Retinal pigment epithelial cell (primary cell): ENCODE measurements at regions not wholly inside any gene's neighbourhood (a gene's known extent, or its start where the extent isn't known, plus 50 kb on each side); places are given as distances from the start of the nearest gene placed in this dataset.

Experiments used
- DNase-seq: peaks from one replicate; pipeline ENCODE4 v3.0.0-alpha.2; 2010; ENCODE audit warnings: low read depth
- H3K4me3 ChIP-seq: 2 replicates; pipeline ENCODE4 v1.5.1; 2011; ENCODE audit warnings: mild to moderate bottlenecking, low read length, control low read depth, moderate library complexity
- TF ChIP-seq, protein P1 (sequence below): conservative IDR thresholded peaks from 2 replicates; pipeline ENCODE4 v1.5.1; 2011; ENCODE audit warnings: low read depth, low read length, control low read depth, inconsistent platforms

DNA sequence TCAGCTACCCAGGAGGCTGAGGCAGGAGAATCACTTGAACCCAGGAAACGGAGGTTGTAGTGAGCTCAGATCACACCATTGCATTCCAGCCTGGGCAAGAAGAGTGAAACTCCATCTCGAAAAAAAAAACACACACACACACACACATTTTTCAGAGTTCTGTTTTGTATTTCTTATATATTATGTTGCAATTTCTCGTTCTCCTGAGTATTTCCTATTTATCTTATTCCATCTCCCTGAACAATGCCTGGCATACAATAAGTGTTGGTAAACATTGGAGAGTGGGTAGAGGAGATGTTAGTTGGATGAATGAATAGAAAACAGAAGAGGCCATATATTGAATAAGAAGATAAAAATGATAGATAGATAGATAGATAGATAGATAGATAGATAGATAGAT lies 167.8 kb upstream of the CDH5 start:
- no peak for DNase-seq
- no peak overlapping the region for H3K4me3 ChIP-seq
- TF ChIP-seq, protein P1, sequence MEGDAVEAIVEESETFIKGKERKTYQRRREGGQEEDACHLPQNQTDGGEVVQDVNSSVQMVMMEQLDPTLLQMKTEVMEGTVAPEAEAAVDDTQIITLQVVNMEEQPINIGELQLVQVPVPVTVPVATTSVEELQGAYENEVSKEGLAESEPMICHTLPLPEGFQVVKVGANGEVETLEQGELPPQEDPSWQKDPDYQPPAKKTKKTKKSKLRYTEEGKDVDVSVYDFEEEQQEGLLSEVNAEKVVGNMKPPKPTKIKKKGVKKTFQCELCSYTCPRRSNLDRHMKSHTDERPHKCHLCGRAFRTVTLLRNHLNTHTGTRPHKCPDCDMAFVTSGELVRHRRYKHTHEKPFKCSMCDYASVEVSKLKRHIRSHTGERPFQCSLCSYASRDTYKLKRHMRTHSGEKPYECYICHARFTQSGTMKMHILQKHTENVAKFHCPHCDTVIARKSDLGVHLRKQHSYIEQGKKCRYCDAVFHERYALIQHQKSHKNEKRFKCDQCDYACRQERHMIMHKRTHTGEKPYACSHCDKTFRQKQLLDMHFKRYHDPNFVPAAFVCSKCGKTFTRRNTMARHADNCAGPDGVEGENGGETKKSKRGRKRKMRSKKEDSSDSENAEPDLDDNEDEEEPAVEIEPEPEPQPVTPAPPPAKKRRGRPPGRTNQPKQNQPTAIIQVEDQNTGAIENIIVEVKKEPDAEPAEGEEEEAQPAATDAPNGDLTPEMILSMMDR = no peak

DNA sequence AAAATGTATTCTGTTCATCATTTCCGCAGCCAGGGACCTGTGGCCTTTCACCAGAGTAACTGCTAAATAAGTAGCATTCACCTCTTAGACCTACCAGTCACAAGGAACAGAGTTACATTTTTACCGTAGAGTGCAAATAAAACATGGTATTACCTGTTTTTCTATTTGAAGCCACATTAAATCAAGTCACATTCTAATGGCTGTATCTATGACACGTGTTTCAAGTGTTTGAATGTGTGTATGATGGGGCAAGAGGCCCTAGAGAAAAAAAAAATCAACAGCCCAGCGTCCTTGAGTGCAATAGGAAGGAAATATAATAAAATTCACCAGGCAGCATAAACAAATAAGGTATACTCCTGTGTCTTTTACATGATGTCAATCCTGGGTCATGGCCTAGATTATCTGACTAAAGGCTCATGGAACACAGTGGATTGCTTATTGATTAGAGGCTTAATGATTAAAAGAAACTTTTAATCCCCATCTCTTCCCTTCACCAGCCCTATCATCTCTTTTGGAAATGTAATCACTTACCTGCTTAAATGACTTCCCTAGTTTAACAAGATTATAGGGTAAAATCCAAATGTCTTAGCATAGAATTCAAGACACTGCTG lies 168.7 kb upstream of the CDH5 start:
- DNase-seq = no peak
- TF ChIP-seq, protein P1 = no peak
- no peak overlapping the region for H3K4me3 ChIP-seq

DNA sequence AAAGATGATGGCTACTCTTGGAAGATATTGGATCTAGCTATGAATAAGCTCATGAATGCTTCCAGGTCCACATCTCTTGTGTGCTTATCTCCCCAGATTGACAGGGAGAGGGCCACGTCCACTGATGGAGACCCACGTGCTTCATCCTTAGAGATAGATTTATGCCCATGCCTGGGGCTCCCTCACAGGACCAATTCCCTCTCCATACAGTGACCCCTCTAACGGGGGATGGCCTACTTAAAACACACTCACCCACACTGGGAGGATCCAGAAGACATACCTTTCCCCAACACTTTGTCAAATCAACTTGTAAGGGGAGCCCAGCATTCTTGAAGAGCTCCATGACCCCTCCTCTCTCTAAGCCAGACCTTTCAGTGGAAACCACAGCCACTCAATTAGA lies 169.7 kb upstream of the CDH5 start:
- no peak overlapping the region for H3K4me3 ChIP-seq
- TF ChIP-seq, protein P1 = no peak
- no peak for DNase-seq

DNA sequence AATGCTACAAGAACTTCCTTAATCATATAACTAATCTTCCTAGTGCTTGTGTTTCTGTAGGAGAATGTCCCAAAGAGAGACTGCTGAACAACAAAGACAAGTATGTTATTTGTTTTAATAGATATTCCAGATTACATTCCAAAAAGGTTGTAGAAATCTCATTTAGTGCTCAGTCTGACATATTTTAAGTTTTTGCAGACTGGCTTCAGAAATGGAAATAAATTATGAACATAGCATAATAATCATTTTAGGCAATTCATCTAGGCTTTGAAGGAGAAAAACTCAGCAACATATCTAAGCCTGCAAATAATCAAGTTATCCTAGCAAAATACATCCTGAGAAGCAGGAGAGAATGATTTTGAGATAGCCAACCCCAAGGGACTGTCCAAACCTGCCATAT lies 171.6 kb upstream of the CDH5 start:
- H3K4me3 ChIP-seq = no peak overlapping the region
- DNase-seq = no peak
- TF ChIP-seq, protein P1 = no peak

DNA sequence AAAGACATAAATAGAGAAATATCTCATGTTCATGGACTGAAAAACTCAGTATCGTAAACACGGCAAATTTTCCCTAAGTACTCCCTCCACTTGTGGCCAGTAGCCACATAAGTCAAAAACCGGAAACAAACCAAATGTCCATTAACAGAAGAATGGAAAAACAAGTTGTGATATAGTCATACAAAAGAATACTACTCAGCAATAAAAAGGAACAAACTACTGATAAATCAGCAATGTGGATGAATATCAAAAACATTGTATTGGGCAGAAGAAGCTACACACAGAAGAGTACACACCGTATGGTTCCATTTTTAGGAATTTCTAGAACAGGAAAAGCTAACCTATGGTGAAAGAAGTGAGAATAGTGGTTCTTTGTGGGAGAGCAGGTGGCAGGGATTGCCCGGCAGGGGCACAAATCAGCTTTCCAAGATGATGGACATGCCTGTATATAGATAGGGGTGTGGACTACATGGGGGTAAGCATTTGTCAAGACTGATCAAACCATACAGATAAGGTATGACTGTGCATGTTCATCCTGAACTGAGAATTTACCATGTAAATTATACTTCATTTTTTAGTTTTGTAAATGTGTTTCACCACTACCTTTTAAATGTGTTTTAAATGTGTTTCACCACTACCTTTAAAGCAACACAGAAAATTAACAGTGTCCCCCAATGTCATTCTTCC lies 172.8 kb upstream of the CDH5 start:
- TF ChIP-seq, protein P1 = no peak
- H3K4me3 ChIP-seq = no peak overlapping the region
- no peak for DNase-seq

DNA sequence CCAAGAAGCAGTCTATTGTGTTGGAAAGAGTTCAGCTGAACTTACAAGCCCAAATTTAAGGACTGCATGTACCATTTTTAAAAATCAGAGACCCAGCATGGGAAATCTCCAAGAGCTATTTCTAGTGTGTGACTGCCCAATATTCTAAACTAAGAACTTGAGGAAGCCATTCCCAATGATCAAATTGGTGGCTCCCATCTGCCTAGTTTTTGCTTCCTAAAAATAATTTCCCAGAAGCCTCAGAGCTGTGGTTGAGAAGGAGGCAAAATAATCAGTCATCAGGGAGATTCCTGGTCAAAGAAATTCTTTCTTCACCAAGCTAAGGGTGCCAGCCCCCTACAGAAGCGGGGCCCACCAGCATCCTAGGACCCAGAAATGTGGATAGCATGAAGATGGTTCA lies 176.1 kb upstream of the CDH5 start:
- TF ChIP-seq, protein P1 = no peak
- DNase-seq = no peak
- H3K4me3 ChIP-seq = no peak overlapping the region

DNA sequence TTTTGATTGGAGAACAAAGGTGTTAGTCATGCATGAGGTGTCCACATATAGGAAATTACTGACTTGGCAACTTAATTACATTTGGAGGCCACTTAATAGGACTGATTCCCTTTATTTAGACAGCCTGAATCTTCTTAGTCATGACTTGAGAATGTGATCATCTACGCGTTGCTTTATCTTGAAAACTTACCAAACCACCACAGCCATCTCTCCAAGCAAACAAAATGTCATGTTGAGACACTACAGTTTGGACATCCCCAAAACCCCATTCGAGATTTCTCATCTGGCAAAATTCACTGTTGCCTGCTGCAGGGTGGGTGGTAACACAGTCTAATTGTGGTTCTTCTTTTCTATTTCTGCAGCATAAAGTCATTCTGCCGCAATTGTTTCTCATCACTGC lies 176.5 kb upstream of the CDH5 start:
- no peak for DNase-seq
- TF ChIP-seq, protein P1 = no peak
- H3K4me3 ChIP-seq = no peak overlapping the region
